Astrocyte (in vitro differentiated cells and primary cell): ENCODE measurements at regions not wholly inside any gene's neighbourhood (a gene's known extent, or its start where the extent isn't known, plus 50 kb on each side); places are given as distances from the start of the nearest gene placed in this dataset.
A peak's percentile ranks its signal among the peaks of the same experiment; 100 is the strongest.

Experiments used
- DNase-seq: peaks from one replicate; pipeline ENCODE4 v3.0.0-alpha.2; 2010; ENCODE audit warnings: low read depth
- FAIRE-seq: peaks from 2 replicates; lab custom pipeline; 2011; peaks lifted over from hg19 to GRCh38; lab: Jason Lieb, UNC
- H2AFZ ChIP-seq: 2 replicates; pipeline ENCODE4 v1.6.0; 2012; ENCODE audit warnings: low read depth, low read length, inconsistent platforms
- H3K27ac ChIP-seq: 2 replicates; pipeline ENCODE4 v1.5.1; 2011; ENCODE audit warnings: low read depth, low read length, inconsistent platforms
- H3K27me3 ChIP-seq: 2 replicates; pipeline ENCODE4 v1.6.0; 2011; ENCODE audit warnings: low read length, inconsistent platforms; ENCODE audit not compliant: insufficient read depth
- H3K36me3 ChIP-seq: 2 replicates; pipeline ENCODE4 v1.5.1; 2011; ENCODE audit warnings: low read length, inconsistent platforms; ENCODE audit not compliant: insufficient read depth
- H3K4me1 ChIP-seq: 2 replicates; pipeline ENCODE4 v1.5.1; 2011; ENCODE audit warnings: low read length, inconsistent platforms; ENCODE audit not compliant: insufficient read depth
- H3K4me2 ChIP-seq: 2 replicates; pipeline ENCODE4 v1.6.0; 2012; ENCODE audit warnings: low read length, inconsistent platforms
- H3K4me3 ChIP-seq: 2 replicates; pipeline ENCODE4 v1.5.1; 2011; ENCODE audit warnings: low read depth, mild to moderate bottlenecking, low read length, inconsistent platforms; ENCODE audit not compliant: insufficient read depth
- H3K79me2 ChIP-seq: 2 replicates; pipeline ENCODE4 v1.6.0; 2012; ENCODE audit warnings: mild to moderate bottlenecking, low read length, inconsistent platforms; ENCODE audit not compliant: insufficient read depth
- H3K9ac ChIP-seq: 2 replicates; pipeline ENCODE4 v1.6.0; 2012; ENCODE audit warnings: mild to moderate bottlenecking, low read length, inconsistent platforms
- H3K9me3 ChIP-seq: 2 replicates; pipeline ENCODE4 v1.5.1; 2012; ENCODE audit warnings: low read depth, mild to moderate bottlenecking, low read length, inconsistent platforms; ENCODE audit not compliant: insufficient read depth
- H4K20me1 ChIP-seq: 2 replicates; pipeline ENCODE4 v1.6.0; 2012; ENCODE audit warnings: low read length, inconsistent platforms; ENCODE audit not compliant: insufficient read depth
- H3K27ac Mint-ChIP-seq: one replicate; pipeline ENCODE4 v1.8.0; 2021; ENCODE audit warnings: mild to moderate bottlenecking, mixed read lengths; ENCODE audit not compliant: unreplicated experiment
- H3K27me3 Mint-ChIP-seq: one replicate; pipeline ENCODE4 v1.8.0; 2021; ENCODE audit warnings: low read depth, mixed read lengths; ENCODE audit not compliant: unreplicated experiment
- H3K36me3 Mint-ChIP-seq: one replicate; pipeline ENCODE4 v1.8.0; 2021; ENCODE audit warnings: low read depth, mixed read lengths; ENCODE audit not compliant: unreplicated experiment
- H3K4me1 Mint-ChIP-seq: one replicate; pipeline ENCODE4 v1.8.0; 2021; ENCODE audit warnings: low read depth, mixed read lengths; ENCODE audit not compliant: unreplicated experiment
- H3K4me3 Mint-ChIP-seq: one replicate; pipeline ENCODE4 v1.8.0; 2021; ENCODE audit warnings: mild to moderate bottlenecking, moderate library complexity, mixed read lengths; ENCODE audit not compliant: unreplicated experiment
- H3K9me3 Mint-ChIP-seq: one replicate; pipeline ENCODE4 v1.8.0; 2021; ENCODE audit warnings: mild to moderate bottlenecking, mixed read lengths; ENCODE audit not compliant: unreplicated experiment
- EZH2 ChIP-seq: IDR thresholded peaks from 2 replicates; pipeline ENCODE4 v1.6.1; 2012; ENCODE audit warnings: mild to moderate bottlenecking, low read length, inconsistent platforms; ENCODE audit not compliant: insufficient read depth
- TF ChIP-seq, protein P1 (sequence below): IDR thresholded peaks from 2 replicates; pipeline ENCODE4 v1.5.1; 2011; ENCODE audit warnings: low read depth, mild to moderate bottlenecking, inconsistent platforms, low read length, moderate library complexity; ENCODE audit not compliant: insufficient read depth

DNA sequence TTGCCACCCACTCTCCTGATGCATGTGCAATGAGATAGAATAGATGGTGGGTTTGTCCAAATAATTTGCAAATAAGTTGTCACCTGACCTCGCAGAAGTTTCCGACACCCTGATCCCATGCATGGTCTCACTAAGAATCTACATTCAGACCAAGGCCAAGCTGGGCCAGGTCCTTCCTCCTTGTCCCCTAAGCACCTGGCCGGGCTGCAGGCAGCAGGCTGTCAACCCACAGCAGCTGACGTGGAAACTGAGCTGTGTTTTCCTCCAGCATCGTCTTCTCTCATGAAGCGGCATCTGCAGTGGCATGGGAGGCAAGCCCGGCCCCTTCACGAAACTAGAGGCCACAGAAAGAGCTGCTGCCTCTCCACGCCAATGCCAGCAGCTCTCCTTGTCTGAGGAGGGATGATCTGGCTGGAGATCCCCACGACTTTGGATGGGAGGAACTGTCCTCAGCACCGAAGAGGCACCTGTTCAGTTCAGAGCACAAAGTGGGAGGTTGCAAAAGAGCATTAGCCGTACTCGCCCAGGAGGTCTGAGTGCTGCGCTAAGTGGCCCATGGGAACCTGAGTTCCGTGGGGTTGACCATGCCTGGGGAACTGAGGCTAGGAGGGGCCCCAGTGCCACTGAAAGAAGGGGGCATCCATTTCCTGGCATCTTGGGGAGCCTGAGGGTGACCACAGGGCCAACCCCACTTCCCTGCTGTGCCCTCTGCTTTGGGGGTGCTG, 110.5 kb upstream of the INSIG1 start:
- H2AFZ ChIP-seq: no peak overlapping the region
- peaks cover 8% of the 10 kb centered on the region for H3K4me1 Mint-ChIP-seq
- no peak overlapping the region for H3K27ac ChIP-seq
- no peaks in the 10 kb centered on the region for H3K36me3 Mint-ChIP-seq
- DNase-seq (no peak), FAIRE-seq (no peak)
- no peak overlapping the region for H3K27ac Mint-ChIP-seq
- no peaks in the 10 kb centered on the region for H4K20me1 ChIP-seq
- H3K4me3 Mint-ChIP-seq: no peak overlapping the region
- peaks cover 6% of the 10 kb centered on the region for H3K27me3 Mint-ChIP-seq
- no peak for TF ChIP-seq EZH2
- TF ChIP-seq, protein P1, sequence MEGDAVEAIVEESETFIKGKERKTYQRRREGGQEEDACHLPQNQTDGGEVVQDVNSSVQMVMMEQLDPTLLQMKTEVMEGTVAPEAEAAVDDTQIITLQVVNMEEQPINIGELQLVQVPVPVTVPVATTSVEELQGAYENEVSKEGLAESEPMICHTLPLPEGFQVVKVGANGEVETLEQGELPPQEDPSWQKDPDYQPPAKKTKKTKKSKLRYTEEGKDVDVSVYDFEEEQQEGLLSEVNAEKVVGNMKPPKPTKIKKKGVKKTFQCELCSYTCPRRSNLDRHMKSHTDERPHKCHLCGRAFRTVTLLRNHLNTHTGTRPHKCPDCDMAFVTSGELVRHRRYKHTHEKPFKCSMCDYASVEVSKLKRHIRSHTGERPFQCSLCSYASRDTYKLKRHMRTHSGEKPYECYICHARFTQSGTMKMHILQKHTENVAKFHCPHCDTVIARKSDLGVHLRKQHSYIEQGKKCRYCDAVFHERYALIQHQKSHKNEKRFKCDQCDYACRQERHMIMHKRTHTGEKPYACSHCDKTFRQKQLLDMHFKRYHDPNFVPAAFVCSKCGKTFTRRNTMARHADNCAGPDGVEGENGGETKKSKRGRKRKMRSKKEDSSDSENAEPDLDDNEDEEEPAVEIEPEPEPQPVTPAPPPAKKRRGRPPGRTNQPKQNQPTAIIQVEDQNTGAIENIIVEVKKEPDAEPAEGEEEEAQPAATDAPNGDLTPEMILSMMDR: no peak
- no peaks in the 10 kb centered on the region for H3K4me1 ChIP-seq
- no peaks in the 10 kb centered on the region for H3K36me3 ChIP-seq
- H3K27me3 ChIP-seq: no peaks in the 10 kb centered on the region
- H3K9ac ChIP-seq: no peak overlapping the region
- no peak overlapping the region for H3K4me3 ChIP-seq
- H3K9me3 ChIP-seq: peaks cover 21% of the 10 kb centered on the region
- no peaks in the 10 kb centered on the region for H3K79me2 ChIP-seq
- peaks cover 36% of the 10 kb centered on the region for H3K9me3 Mint-ChIP-seq
- H3K4me2 ChIP-seq: no peak overlapping the region

DNA sequence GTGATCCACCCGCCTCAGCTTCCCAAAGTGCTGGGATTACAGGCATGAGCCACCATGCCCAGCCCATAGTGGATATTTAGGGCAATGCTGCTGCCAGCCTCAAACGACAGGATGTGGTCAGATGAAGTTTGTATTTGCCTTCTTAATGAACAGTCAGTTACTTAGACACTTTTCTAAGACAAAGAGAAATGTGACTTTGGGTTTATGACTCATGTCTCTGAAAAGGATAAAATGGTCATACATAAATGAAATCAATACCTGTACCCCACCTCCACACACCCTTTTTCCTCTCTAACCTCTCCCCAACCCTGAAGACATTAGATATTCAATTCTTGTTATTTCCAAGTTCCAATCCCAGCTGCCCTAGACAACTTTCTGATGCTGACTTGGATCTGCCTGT, 109.3 kb upstream of the INSIG1 start:
- peaks cover 21% of the 10 kb centered on the region for H3K9me3 ChIP-seq
- H3K4me1 ChIP-seq: no peaks in the 10 kb centered on the region
- Mint-ChIP-seq H3K4me3 (no peak overlapping the region), H3K27me3 (peaks cover 3% of the 10 kb centered on the region), H3K27ac (no peak overlapping the region), H3K9me3 (peaks cover 33% of the 10 kb centered on the region), H3K4me1 (peaks cover 8% of the 10 kb centered on the region), H3K36me3 (no peaks in the 10 kb centered on the region)
- no peak overlapping the region for H2AFZ ChIP-seq
- no peak overlapping the region for H3K27ac ChIP-seq
- no peak for DNase-seq
- no peak overlapping the region for H3K9ac ChIP-seq
- no peaks in the 10 kb centered on the region for H3K79me2 ChIP-seq
- no peak overlapping the region for H3K4me2 ChIP-seq
- no peaks in the 10 kb centered on the region for H3K27me3 ChIP-seq
- no peak for TF ChIP-seq EZH2
- TF ChIP-seq, protein P1: no peak
- no peak for FAIRE-seq
- H3K4me3 ChIP-seq: no peak overlapping the region
- H4K20me1 ChIP-seq: no peaks in the 10 kb centered on the region
- no peaks in the 10 kb centered on the region for H3K36me3 ChIP-seq

DNA sequence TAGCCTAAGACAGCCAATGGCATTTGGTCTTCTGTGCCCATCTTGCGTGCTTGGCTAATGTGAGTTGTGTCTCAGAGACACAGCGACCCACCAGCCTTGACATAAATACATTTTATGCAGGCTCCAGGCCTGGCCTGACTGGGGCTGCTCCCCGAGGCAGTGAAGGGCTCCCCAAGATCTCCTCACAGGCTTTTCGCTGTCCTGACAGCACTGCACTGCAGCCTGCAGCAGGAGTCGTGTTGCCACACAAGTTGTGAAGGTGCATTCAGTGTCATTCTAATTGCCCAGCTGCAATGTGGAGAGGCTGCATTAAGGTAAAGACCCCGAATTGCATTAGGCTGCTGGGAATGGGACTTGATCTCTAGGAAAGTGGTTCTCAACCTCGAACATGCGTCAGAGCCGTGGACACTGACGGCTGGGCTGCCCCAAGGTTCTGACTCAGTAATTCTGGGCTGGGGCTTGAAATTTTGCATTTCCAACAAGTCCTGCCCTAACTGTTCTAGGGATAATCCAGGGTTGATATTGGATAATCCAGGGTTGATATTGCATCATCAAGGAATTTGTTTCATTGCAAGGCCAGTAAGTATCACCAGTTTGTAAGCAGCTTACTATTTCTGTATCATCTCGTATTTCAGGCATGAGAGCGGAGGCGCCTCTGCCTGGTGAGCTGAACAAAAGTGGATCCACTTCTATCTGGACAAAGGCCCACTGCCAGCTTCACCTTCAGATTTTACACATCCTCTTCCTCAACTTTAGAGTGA, 108.7 kb upstream of the INSIG1 start:
- Histone ChIP-seq H3K4me1 (no peaks in the 10 kb centered on the region), H3K9ac (no peak overlapping the region), H2AFZ (no peak overlapping the region), H3K4me2 (no peak overlapping the region), H3K27ac (no peak overlapping the region), H3K9me3 (peaks cover 21% of the 10 kb centered on the region), H3K4me3 (no peak overlapping the region), H3K36me3 (no peaks in the 10 kb centered on the region), H4K20me1 (no peaks in the 10 kb centered on the region), H3K79me2 (no peaks in the 10 kb centered on the region), H3K27me3 (no peaks in the 10 kb centered on the region)
- H3K27me3 Mint-ChIP-seq: peaks cover 2% of the 10 kb centered on the region
- H3K4me1 Mint-ChIP-seq: peaks cover 11% of the 10 kb centered on the region
- no peak overlapping the region for H3K27ac Mint-ChIP-seq
- H3K4me3 Mint-ChIP-seq: no peak overlapping the region
- H3K36me3 Mint-ChIP-seq: no peaks in the 10 kb centered on the region
- FAIRE-seq: no peak
- peaks cover 32% of the 10 kb centered on the region for H3K9me3 Mint-ChIP-seq
- TF ChIP-seq EZH2: no peak
- TF ChIP-seq, protein P1: no peak
- peak; percentile 32 for DNase-seq
